GM19238 (cell line): ENCODE measurements at regions not wholly inside any gene's neighbourhood (a gene's known extent, or its start where the extent isn't known, plus 50 kb on each side); places are given as distances from the start of the nearest gene placed in this dataset.

Experiments
- DNase-seq: peaks from one replicate; pipeline ENCODE4 v3.0.0; 2011; ENCODE audit warnings: low spot score; ENCODE audit not compliant: insufficient read length

- no peak for DNase-seq
Measured at GRCh38 chrX:805988-806387, 175.4 kb downstream of the SHOX start.

DNA sequence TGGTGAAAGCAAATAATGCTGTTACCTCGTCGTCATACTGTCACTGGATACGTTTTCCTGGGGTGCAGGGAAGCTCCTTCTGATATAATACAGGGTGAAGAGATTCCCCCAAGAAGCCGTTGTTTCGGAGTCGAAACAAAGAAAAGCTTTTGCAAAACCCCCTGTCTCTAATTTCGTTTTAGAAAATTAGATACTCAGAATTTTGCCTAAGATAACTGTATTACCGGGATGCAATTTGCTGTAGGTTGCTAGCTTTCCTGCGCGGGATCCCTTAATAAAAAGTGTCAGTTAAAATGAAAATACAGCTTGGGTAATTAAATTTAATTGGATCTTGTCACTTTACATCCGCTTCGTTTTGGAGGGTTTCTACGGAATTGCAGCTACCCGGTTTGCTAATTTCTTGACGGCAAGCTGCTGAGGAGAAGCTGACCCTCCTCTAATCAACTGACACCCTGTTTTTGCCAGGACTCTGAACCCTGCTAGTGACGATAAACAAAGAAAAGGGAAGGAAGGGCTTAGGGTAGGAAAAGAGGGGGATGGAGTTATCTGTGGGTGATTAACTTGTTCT is 174.6 kb downstream of the SHOX start:
- DNase-seq, result no peak

DNA sequence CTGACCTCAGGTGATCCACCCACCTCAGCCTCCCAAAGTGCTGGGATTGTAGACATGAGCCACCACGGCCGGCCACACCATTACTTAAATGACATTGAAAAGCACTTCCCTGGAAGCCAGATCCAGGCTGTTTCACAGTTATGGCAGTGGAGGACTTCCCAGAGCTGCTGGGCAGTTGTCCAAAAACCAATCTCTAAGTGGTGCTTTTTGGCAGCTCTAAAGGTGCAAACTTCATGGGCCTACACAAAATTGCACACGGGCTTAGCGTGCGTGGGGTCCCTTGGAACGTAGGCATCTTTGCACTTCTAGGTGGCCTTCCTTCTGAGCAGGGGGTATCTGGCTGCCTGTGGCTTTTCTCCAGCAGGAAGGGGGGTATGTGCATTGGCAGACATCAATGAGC is 172.3 kb downstream of the SHOX start:
- DNase-seq, result no peak

GRCh38 chrX:799808-800207 is 169.2 kb downstream of the SHOX start:
- no peak for DNase-seq

DNA sequence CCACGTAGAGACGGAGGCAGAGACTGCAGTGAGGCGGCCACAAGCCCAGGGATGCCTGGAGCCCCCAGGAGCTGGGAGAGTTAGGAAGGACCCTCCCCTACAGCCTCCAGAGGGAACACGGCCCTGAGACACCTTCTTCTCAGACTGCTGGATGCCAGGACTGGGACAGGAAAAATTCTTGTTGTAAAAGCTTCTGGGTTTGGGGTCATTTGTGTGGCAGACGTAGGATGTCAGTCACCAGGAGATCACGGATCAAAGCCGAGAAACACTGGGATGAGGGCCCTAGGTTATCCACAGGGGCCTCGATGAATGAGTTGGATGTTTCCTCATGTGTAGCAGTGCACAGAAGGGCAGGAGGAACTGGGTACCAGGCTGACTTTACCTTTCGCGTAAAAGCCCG is 163.7 kb downstream of the SHOX start:
- no peak for DNase-seq

DNA sequence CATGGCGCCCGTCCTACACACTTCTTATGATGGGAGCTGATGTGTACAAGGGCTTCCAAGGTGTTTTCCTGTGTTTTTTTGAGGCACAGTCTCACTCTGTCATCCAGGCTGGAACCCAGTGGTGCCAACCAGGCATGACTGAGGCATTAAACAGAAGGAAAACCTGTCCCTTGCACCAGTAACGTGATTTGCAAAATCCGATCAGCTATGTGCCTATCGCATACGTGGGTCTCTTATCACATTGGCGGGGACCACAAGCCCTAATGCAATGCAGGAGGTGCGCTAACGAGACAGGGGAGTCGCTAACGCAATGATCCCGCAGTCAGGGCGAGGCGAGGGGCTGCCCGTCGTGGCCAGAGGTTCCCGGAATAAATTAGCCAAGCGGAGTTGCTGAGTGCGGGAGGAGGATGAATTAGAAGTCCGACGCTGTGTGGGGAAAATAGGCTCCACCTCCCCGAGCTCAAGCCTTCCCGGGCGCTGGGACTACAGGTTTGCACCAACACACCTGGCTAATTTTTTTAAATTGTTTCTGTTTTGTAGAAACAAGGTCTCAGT is 162.7 kb downstream of the SHOX start:
- no peak for DNase-seq

GRCh38 chrX:791479-792034 is 161.0 kb downstream of the SHOX start:
- no peak for DNase-seq

DNA sequence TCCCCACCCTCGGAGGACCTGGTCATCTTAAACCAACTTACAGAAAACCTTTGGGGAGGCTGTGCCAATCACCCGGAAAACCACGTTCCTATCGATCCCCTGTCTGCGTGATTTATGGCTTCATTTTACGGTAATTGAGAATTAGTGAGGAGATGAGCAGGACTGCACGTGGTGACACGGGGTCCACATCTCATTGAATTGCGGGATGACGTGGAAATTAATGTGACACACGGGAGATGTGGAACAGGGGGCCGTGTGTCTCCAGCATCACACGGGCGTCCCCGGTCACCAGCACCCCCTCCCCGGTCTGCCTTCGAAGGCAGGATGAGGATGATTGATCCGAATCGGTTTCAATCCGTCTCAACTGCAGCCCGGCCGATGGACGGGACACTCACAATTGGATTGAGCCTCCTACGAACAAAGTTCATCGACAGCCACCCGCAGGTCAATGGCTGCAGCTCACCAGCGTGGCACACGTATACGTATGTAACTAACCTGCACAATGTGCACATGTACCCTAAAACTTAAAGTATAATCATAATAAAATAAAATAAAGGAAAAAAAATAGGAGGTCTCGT is 160.3 kb downstream of the SHOX start:
- DNase-seq, result no peak

GRCh38 chrX:790041-790506 is 159.5 kb downstream of the SHOX start:
- no peak for DNase-seq

DNA sequence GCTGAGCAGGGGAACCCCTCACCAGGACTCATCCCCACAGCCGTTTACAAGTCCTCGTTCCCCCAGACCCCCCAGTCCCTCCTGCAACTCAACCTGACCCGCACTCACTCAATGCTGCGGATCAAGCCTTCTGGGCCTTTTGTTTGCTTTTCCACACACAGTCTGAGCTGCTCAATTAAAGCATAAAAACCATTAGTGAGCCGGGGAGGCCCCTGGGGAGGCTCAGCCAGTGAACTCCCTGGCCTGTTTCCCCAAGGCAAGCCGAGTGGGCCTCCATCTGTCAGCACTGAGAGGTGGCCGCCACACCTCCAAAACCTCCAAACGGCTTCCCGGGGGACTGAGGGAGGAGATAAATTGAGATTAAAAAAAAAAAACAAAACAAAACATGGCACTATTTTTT is 158.5 kb downstream of the SHOX start:
- DNase-seq, result no peak

- DNase-seq, result no peak
Measured at GRCh38 chrX:786441-786881, 155.9 kb downstream of the SHOX start.

- DNase-seq, result no peak
Measured at GRCh38 chrX:784829-785228, 154.2 kb downstream of the SHOX start.

DNA sequence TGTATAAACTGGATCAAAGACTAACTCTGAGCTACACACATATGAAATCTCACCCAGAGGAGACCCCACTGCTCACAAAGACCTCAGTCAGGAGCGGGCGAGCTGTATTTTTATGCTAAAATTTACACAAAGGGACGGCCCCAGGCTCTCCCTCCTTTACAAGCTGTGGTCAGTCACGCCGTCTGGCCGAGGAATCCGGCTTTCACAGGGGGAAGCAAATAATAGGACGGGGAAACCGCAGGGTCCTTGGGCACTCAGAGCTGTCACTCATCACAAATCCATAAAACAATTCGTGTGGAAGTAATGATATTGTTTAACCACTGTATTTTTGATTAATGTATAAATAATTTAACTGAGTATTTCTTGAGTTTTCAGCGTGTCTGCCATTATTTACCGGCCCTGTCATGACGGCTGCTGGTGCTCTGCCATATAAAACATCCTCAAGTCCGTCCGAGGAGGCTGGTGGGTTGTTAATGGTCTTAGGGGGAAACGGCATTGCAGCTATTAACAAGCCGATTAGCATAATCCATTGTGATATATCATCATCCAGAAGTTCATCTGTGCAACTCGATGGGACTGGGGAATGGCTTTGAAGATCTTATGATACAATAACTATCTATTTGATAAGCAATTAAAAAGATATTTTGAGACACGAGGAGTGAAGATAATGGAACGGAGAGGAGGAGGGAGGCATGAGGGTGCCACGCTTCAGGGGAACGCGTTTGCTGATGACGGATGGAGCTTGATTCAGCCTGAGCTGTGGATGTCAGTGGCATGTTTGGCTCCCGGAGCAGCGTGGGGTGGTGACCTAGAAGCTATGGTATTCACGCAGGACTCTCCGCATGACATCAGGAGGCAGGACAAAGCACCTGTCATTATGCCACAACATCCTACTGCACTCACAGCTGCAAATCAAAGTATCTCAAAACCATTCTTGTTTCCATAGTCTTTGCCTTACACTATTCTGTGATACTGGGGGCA is 150.9 kb downstream of the SHOX start:
- no peak for DNase-seq

DNA sequence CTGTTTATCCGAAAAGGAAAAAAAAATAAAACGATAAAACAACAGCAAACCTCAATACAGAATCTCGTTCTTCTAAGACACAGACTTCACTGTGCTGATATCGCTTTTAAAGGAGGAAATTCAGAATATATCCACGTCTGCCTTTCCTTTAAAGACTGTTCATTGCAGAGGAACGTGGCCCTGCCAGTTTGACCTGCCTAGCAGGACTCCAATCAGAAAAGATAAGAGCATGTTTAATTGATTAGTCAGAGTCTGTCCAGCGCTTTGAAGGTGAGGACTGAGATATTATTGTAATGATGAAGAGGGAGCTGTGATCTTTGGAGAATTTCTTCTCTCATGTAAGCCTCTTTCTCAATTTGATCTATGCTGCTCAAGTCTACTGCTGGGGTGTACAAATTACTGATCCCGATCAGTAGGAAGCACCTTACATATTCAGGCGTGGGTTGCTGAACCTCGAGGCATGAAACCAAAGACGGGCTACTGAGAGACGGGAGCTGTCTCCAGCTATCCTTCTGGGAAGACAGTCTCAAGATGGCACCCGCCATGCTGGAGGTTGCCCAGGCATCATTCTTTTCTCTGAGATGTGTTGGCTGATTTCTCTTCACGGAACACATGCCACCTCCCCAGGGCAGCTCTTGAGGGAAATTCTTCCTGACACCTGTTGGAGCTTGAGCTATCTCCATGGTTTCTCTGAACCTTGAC is 146.1 kb downstream of the SHOX start:
- DNase-seq, result no peak

DNA sequence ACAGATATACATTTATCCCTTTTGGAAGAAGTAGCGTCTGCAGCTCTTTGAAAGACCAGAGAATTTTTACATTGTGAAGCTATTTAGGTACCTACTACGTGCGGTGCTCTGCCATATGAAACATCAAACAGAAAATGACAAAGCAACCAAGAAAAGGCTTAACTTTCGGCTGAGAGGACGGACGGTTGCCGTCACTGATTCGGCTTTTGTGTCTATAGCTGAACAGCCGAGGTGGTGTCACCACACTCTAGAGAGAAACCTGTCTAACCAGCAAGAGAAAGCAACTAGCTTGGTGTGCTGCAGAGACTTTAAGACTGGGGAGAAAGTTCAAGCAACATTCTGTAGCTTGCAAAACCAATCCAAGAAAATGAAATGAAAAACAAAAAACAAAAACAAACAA is 145.5 kb downstream of the SHOX start:
- no peak for DNase-seq

GRCh38 chrX:774536-774935 is 143.9 kb downstream of the SHOX start:
- no peak for DNase-seq

- DNase-seq, result no peak
Measured at GRCh38 chrX:773292-774025, 142.9 kb downstream of the SHOX start.

DNA sequence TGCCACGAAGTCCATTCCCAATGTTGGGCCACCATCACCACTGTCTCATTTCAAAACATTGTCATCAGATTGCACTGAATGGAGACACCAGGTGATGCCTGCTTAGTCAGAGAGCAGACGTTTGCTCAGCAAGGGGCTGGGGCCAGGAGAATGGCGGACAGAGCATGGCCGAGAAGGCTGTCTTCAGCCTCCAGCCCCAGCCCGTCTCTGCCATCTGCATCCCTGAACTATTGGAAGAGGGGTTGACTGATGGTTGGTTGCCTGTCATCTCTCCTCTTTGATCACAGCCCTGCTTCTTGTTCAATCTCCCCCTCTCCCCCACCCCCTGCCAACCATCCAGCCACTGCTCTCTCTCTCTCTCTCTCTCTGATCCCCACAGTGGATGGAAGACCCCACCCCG is 140.9 kb downstream of the SHOX start:
- DNase-seq, result no peak

GRCh38 chrX:769796-770195 is 139.2 kb downstream of the SHOX start:
- DNase-seq, result no peak

DNA sequence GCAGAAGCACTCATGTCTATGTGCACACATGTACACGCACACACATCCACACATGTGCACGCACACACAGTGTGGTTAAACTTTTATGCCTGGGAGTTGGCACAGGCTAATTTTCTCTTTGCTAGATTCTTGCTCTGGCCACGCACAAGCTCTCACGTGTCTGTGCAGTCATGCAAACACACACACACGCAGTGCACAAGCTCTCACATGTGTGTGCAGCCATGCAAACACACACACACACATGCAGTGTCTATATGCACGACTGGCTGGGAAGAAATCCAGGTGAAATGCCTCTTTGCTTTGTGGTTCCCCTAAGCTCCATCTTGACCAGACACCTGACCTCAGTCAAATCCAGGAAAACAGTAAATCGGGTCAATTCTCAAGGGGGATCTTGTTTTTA is 138.0 kb downstream of the SHOX start:
- DNase-seq, result no peak
